Subcutaneous abdominal adipose tissue (tissue), 5 donors: ENCODE measurements at regions not wholly inside any gene's neighbourhood (a gene's known extent, or its start where the extent isn't known, plus 50 kb on each side); places are given as distances from the start of the nearest gene placed in this dataset.
A peak's percentile ranks its signal among the peaks of the same experiment; 100 is the strongest.
"Not testable (repeated sequence)": the region's sequence is repeated elsewhere in the genome, so short reads cannot be mapped to it uniquely, and the experiment has no call there.

Source experiments
- H3K27ac ChIP-seq: one replicate; pipeline ENCODE4 v1.7.0; 2013; ENCODE audit warnings: low read depth, mild to moderate bottlenecking, inconsistent platforms, low read length, moderate library complexity
- H3K27me3 ChIP-seq, 5 donors: one replicate each; pipeline ENCODE4 v1.7.0; 2013; ENCODE audit warnings: low read length in 5 of 5, inconsistent platforms in 1 of 5; ENCODE audit not compliant: control insufficient read depth in 5 of 5, insufficient read depth in 4 of 5
- H3K36me3 ChIP-seq, 5 donors: one replicate each; pipeline ENCODE4 v1.7.0; 2013; ENCODE audit warnings: low read length in 5 of 5; ENCODE audit not compliant: control insufficient read depth in 5 of 5, insufficient read depth in 5 of 5
- H3K4me1 ChIP-seq, 5 donors: one replicate each; pipeline ENCODE4 v1.7.0; 2013; ENCODE audit warnings: low read length in 5 of 5, mild to moderate bottlenecking in 3 of 5, moderate library complexity in 1 of 5; ENCODE audit not compliant: control insufficient read depth in 5 of 5, insufficient read depth in 5 of 5
- H3K4me3 ChIP-seq, 5 donors: one replicate each; pipeline ENCODE4 v1.7.0; 2013; ENCODE audit warnings: low read length in 5 of 5, low read depth in 1 of 5
- H3K9ac ChIP-seq, 5 donors: one replicate each; pipeline ENCODE4 v1.7.0; 2013; ENCODE audit warnings: low read length in 5 of 5, mild to moderate bottlenecking in 4 of 5, moderate library complexity in 3 of 5
- H3K9me3 ChIP-seq, 5 donors: one replicate each; pipeline ENCODE4 v1.7.0; 2013; ENCODE audit warnings: low read length in 5 of 5; ENCODE audit not compliant: control insufficient read depth in 5 of 5
- donor health status: healthy.
- donor health status: healthy.
- donor health status: healthy.
- donor health status: healthy.
- donor health status: healthy.

DNA sequence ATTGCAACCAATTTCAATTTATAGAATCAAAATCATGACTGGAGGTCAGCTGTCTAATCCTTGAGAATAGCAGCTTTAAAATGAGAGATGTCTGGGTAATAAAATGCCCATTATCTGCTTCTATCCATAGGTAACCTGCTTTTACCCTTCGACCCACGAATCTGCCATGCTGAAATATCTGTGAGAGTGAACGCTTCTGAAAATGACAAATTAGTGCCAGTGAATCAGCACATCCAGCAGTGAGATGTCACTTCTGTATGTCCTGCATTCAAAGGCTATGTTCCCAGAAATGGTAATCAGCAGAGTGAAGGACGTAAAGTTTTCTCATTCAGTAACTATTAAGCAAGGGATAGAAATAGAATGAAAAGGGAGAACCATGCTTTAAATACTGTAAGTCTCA is 532.4 kb upstream of the ITGA1 start:
- Histone ChIP-seq H3K27me3 (no peaks in the 10 kb centered on the region), H3K9me3 (no peaks in the 10 kb centered on the region), H3K4me3 (no peak overlapping the region), H3K9ac (no peak overlapping the region), H3K4me1 (no peaks in the 10 kb centered on the region), H3K36me3 (no peaks in the 10 kb centered on the region), H3K27ac (no peak overlapping the region)

DNA sequence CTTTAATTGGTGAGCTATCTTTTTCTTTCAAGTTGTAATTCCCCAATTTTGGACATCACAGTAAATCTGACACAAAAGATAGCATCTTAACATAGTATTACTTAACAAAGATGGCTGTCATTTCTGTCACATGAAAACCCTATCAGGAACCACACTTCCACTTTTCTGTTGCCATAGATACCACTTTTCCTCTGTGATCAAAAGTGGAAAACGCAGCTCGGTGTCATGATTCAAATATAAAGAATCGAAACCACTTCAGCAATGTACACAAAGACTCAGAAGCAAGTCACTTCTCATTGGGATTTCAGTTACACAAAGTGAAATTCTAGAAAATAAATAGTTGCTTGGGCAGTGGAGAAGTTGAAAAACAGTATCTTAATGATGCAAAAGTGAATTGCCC is 524.9 kb upstream of the ITGA1 start:
- H3K4me1 ChIP-seq: no peaks in the 10 kb centered on the region
- no peak overlapping the region for H3K27ac ChIP-seq
- H3K27me3 ChIP-seq: no peaks in the 10 kb centered on the region
- no peak overlapping the region for H3K9ac ChIP-seq
- H3K4me3 ChIP-seq: no peak overlapping the region
- no peaks in the 10 kb centered on the region for H3K36me3 ChIP-seq
- no peaks in the 10 kb centered on the region for H3K9me3 ChIP-seq

DNA sequence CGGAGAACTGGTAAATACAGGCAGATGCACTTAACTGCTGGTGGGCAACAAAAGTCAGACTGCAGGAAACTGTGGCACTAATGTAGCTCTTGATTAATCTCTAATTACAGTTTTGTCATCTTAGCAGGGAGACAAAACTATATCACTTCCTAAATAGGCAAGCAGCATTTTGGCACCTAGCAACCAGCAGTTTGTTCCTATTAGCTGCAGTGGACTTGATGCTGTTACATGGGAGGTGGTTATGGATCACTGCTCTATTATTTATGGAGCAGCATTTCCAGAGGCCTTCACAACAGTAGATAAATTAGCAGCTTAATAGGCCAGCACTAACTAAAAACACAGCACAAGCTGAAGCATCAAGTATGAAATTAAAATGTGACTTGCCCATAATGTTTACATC is 518.3 kb upstream of the ITGA1 start:
- H3K27me3 ChIP-seq: no peaks in the 10 kb centered on the region
- H3K4me1 ChIP-seq: no peaks in the 10 kb centered on the region
- no peaks in the 10 kb centered on the region for H3K9me3 ChIP-seq
- H3K9ac ChIP-seq: no peak overlapping the region
- H3K27ac ChIP-seq: no peak overlapping the region
- no peaks in the 10 kb centered on the region for H3K36me3 ChIP-seq
- no peak overlapping the region for H3K4me3 ChIP-seq

DNA sequence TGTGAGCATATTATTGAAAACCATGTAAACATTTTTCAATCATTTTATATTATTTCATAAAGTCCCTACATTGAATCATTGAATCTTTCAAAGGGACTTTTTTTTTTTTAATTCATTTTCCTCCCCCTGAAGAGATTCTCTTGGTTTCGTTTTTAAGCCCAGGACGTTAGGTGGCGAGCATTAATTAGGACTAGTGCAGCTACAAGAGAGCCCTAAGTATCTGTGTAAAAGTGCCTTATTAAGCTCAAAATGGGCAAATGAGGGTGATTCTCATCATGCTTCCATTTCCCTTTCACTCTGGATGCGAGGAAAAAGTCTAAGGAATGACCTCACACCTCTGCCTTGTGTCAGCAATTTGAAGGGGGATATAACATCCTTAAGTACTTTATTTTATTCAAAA is 517.9 kb upstream of the ITGA1 start:
- no peaks in the 10 kb centered on the region for H3K4me1 ChIP-seq
- H3K36me3 ChIP-seq: no peaks in the 10 kb centered on the region
- no peaks in the 10 kb centered on the region for H3K27me3 ChIP-seq
- no peak overlapping the region for H3K4me3 ChIP-seq
- H3K9me3 ChIP-seq: no peaks in the 10 kb centered on the region
- H3K9ac ChIP-seq: no peak overlapping the region
- H3K27ac ChIP-seq: no peak overlapping the region

DNA sequence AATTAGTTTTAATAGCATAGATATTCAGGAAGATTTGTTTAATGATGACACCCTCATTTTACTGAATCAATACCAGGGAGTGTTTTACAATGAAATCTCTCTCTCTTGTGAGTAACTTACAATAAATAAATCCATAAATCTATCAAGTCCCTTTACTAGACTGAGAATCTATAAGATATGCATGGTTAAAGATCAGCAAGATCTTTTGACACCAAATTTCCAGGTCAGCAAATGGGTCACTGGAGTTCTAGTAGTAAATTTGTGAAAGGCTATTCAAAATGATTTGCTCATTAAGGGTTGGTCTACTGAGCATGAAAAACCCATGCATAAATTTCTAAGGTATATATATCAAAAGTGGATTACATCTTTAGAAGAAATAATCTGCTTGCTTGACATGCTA is 512.1 kb upstream of the ITGA1 start:
- Histone ChIP-seq H3K9ac (no peak overlapping the region), H3K36me3 (no peaks in the 10 kb centered on the region), H3K4me3 (no peak overlapping the region), H3K27me3 (no peaks in the 10 kb centered on the region), H3K27ac (no peak overlapping the region), H3K9me3 (no peaks in the 10 kb centered on the region), H3K4me1 (no peaks in the 10 kb centered on the region)

GRCh38 chr5:52277101-52277500 is 510.6 kb upstream of the ITGA1 start:
- H3K27ac ChIP-seq: no peak overlapping the region
- no peaks in the 10 kb centered on the region for H3K4me1 ChIP-seq
- no peaks in the 10 kb centered on the region for H3K36me3 ChIP-seq
- no peaks in the 10 kb centered on the region for H3K9me3 ChIP-seq
- H3K27me3 ChIP-seq: no peaks in the 10 kb centered on the region
- no peak overlapping the region for H3K9ac ChIP-seq
- H3K4me3 ChIP-seq: no peak overlapping the region

- no peak overlapping the region for H3K9ac ChIP-seq
- H3K27me3 ChIP-seq: no peaks in the 10 kb centered on the region
- H3K27ac ChIP-seq: no peak overlapping the region
- no peak overlapping the region for H3K4me3 ChIP-seq
- H3K36me3 ChIP-seq: no peaks in the 10 kb centered on the region
- no peaks in the 10 kb centered on the region for H3K9me3 ChIP-seq
- no peaks in the 10 kb centered on the region for H3K4me1 ChIP-seq
Observed at GRCh38 chr5:52282647-52283046, 505.1 kb upstream of the ITGA1 start.

DNA sequence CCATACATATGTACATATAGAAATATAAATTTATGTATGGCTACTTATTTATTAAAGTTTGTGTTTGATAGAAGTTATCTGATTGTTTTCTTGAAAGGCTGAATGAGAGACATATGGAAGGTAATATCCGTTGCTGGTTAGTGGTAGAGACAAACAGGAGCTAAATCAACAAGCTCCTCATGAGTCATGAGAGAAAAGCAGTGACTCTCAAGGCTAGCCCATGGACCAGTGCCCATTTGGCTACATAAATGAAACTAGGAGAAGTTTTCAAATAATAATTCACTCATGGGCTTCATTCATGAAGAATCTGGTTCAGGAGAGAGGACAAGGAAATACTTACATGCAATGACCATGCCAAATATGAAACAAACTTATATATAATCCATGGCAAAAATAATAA is 504.5 kb upstream of the ITGA1 start:
- Histone ChIP-seq H3K27me3 (no peaks in the 10 kb centered on the region), H3K9me3 (no peaks in the 10 kb centered on the region), H3K4me3 (no peak overlapping the region), H3K36me3 (no peaks in the 10 kb centered on the region), H3K4me1 (no peaks in the 10 kb centered on the region), H3K9ac (no peak overlapping the region), H3K27ac (no peak overlapping the region)

DNA sequence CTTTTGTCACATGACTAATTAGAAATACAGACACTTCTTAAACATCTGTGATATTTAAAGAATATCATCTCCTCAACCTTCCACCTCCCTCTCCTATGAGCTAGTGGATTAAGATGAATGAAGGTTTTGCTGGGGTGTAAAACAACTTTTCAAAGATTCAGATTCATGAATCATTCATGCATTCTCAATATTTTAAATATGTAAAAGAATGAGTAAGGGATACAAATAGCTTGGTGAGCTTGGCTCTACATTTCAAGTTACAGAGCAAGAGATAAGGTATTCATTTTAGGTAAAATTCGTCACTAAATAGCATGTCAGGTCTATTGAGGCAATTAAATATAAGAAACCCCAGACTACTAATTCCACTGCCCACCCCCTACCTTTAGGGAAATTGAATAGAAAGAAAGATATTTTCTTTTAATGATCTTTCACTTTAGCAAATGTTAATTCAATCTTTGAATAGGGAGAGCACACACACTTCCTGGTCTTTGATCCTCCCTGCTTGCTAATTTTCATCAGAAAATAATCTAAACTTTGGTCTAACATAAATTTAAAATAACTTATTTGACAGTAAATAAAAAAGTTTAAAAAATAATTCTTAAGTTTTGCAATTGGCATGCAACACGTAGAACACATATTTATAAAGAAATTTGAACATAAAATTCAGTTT is 486.9 kb upstream of the ITGA1 start:
- no peaks in the 10 kb centered on the region for H3K4me1 ChIP-seq
- H3K27ac ChIP-seq: no peak overlapping the region
- H3K9me3 ChIP-seq: peaks cover 0 to 35% (median 21%) of the 10 kb centered on the region in 5 donors
- no peaks in the 10 kb centered on the region for H3K36me3 ChIP-seq
- no peak overlapping the region for H3K9ac ChIP-seq
- no peak overlapping the region for H3K4me3 ChIP-seq
- H3K27me3 ChIP-seq: no peaks in the 10 kb centered on the region

DNA sequence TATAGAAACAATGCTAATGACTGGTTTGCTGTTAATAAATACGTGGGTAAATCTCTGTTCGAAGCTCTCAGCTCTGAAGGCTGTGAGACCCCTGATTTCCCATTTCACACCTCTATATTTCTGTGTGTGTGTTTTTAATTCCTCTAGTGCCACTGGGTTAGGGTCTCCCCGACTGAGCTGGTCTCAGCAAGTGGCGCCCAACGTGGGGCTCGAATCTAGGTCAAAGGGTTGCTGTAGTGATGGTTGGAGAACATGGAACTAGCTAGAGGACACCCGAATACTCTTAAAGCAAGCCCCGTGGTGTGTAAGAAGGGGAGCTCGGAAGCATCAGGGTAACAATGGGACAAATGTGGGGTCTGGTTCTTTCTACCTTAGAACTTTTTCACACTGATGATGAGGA is 482.9 kb upstream of the ITGA1 start:
- H3K4me3 ChIP-seq: peak overlapping the region in 3 of 5 donors; percentile 22 to 34 (median 22)
- H3K9ac ChIP-seq, H3K4me1 ChIP-seq, H3K27me3 ChIP-seq, H3K27ac ChIP-seq, H3K36me3 ChIP-seq: not testable (repeated sequence)
- peaks cover 0 to 45% (median 27%) of the 10 kb centered on the region in 5 donors for H3K9me3 ChIP-seq
